B cell (primary cell): ENCODE measurements at regions not wholly inside any gene's neighbourhood (a gene's known extent, or its start where the extent isn't known, plus 50 kb on each side); places are given as distances from the start of the nearest gene placed in this dataset.

ENCODE experiments used
- ATAC-seq: fragments of 200-7000 bp; cut with Tn5 transposase; one replicate; pipeline ENCODE4 v1.10.0; 2021; ENCODE audit warnings: low read depth, mild to moderate bottlenecking, moderate number of reproducible peaks, moderate library complexity
- CTCF ChIA-PET: fragments of 350-600 bp; sonication (Branson Sonifier 250); formaldehyde crosslinking; loops from one replicate; lab custom pipeline; 2021; ENCODE audit warnings: antibody characterized with exemption, inconsistent platforms; lab: Charles Lee
- POLR2A ChIA-PET: fragments of 350-600 bp; sonication (Branson Sonifier 250); formaldehyde crosslinking; loops from one replicate; lab custom pipeline; 2021; ENCODE audit warnings: antibody characterized with exemption; lab: Charles Lee
- DNase-seq: peaks from one replicate; pipeline ENCODE4 v3.0.0; 2013
- H2AFZ ChIP-seq: 2 replicates; pipeline ENCODE4 v1.6.1; 2012; ENCODE audit warnings: mild to moderate bottlenecking, low read depth, low read length; ENCODE audit not compliant: insufficient read depth, poor library complexity, severe bottlenecking
- H3K27ac ChIP-seq, 2 donors: 1 replicate in 1 of 2; 2 replicates in 1 of 2; pipeline ENCODE4 v1.5.1; 2012 to 2013; ENCODE audit warnings: low read length in 2 of 2, mild to moderate bottlenecking in 2 of 2, moderate library complexity in 1 of 2
- H3K27me3 ChIP-seq, 4 experiments: fragments of 200-600 bp in 1 of 4; sonication (generic) in 1 of 4; replicated peaks in 1 of 4; 1 replicate in 2 of 4; 2 replicates in 2 of 4; pipeline versions ENCODE4 v1.6.1 to v1.7.0; 2013 to 2016; ENCODE audit warnings: low read length in 3 of 4, mild to moderate bottlenecking in 2 of 4, mixed read lengths in 1 of 4, moderate library complexity in 1 of 4; ENCODE audit not compliant: insufficient read depth in 4 of 4, control insufficient read depth in 3 of 4; ENCODE audit errors: control extremely low read depth in 1 of 4
- H3K36me3 ChIP-seq, 2 experiments: replicated peaks in 1 of 2; 1 replicate in 1 of 2; 2 replicates in 1 of 2; pipeline versions ENCODE4 v1.6.1 to v1.7.1; 2013; ENCODE audit warnings: low read length in 1 of 2; ENCODE audit not compliant: insufficient read depth in 2 of 2, control insufficient read depth in 1 of 2; ENCODE audit errors: control extremely low read depth in 1 of 2, extremely low read depth in 1 of 2
- H3K4me1 ChIP-seq, 2 donors: fragments of 200-600 bp in 1 of 2; sonication (generic) in 1 of 2; 1 replicate in 1 of 2; 2 replicates in 1 of 2; pipeline versions ENCODE4 v1.5.1 to v1.6.1; 2013 to 2017; ENCODE audit warnings: low read length in 2 of 2; ENCODE audit not compliant: control insufficient read depth in 2 of 2, insufficient read depth in 2 of 2
- H3K4me2 ChIP-seq: replicated peaks from 2 replicates; pipeline ENCODE3; 2012; ENCODE audit warnings: mild to moderate bottlenecking, low read depth, low read length; ENCODE audit not compliant: poor library complexity, severe bottlenecking
- H3K4me3 ChIP-seq, 5 experiments: fragments of 200-600 bp in 1 of 5; sonication (generic) in 1 of 5; 1 replicate in 3 of 5; 2 replicates in 2 of 5; pipeline versions ENCODE4 v1.5.1 to v1.7.0; 2011 to 2016; ENCODE audit warnings: low read length in 4 of 5, mild to moderate bottlenecking in 4 of 5, low read depth in 2 of 5, control low read depth in 1 of 5, moderate library complexity in 1 of 5; ENCODE audit not compliant: insufficient read depth in 1 of 5; ENCODE audit errors: control extremely low read depth in 1 of 5, extremely low read depth in 1 of 5
- H3K79me2 ChIP-seq: fragments of 200-600 bp; sonication (generic); one replicate; pipeline ENCODE4 v1.6.0; 2016; ENCODE audit warnings: low read length; ENCODE audit not compliant: control insufficient read depth, insufficient read depth
- H3K9ac ChIP-seq: fragments of 200-600 bp; sonication (generic); 2 replicates; pipeline ENCODE4 v1.6.1; 2017; ENCODE audit warnings: mild to moderate bottlenecking, low read length, moderate library complexity
- H3K9me3 ChIP-seq, 3 donors: one replicate each; pipeline versions ENCODE4 v1.6.1 to v1.7.1; 2013; ENCODE audit warnings: low read length in 2 of 3; ENCODE audit not compliant: control insufficient read depth in 2 of 3, insufficient read depth in 1 of 3; ENCODE audit errors: control extremely low read depth in 1 of 3
- H4K20me1 ChIP-seq: 2 replicates; pipeline ENCODE4 v1.6.0; 2012; ENCODE audit warnings: mild to moderate bottlenecking, low read length; ENCODE audit not compliant: insufficient read depth, control insufficient read depth, poor library complexity, severe bottlenecking
- H3K27ac Mint-ChIP-seq: one replicate; pipeline ENCODE4 v1.8.0; 2021; ENCODE audit warnings: mixed read lengths
- H3K27me3 Mint-ChIP-seq: one replicate; pipeline ENCODE4 v1.8.0; 2021; ENCODE audit warnings: mixed read lengths
- H3K4me1 Mint-ChIP-seq: one replicate; pipeline ENCODE4 v1.8.0; 2021; ENCODE audit warnings: mixed read lengths
- H3K4me3 Mint-ChIP-seq: one replicate; pipeline ENCODE4 v1.8.0; 2021; ENCODE audit warnings: mixed read lengths
- H3K9me3 Mint-ChIP-seq: one replicate; pipeline ENCODE4 v1.8.0; 2022; ENCODE audit warnings: mixed read lengths; ENCODE audit not compliant: insufficient read depth
- EZH2 ChIP-seq: IDR thresholded peaks from 2 replicates; pipeline ENCODE4 v1.6.1; 2012; ENCODE audit warnings: borderline replicate concordance, low read depth, mild to moderate bottlenecking, moderate library complexity, low read length; ENCODE audit not compliant: insufficient read depth, poor library complexity, severe bottlenecking
- WGBS: methylation state at CpG from one replicate; pipeline ENCODE4 v1.1.5; 2013; ENCODE audit warnings: missing lambda C conversion rate; ENCODE audit not compliant: insufficient coverage; 5-methylcytosine and 5-hydroxymethylcytosine counted together
- intact Hi-C: fragments of 100-400 bp; cut with micrococcal nuclease; formaldehyde crosslinking; loops from one replicate; pipeline ENCODE4 v1.10.0; 2022
- TF ChIP-seq, protein P1 (sequence below): fragments of 200-600 bp; IDR thresholded peaks from one replicate; pipeline ENCODE4 v1.8.0; 2022; ENCODE audit warnings: antibody characterized with exemption, mild to moderate bottlenecking

DNA sequence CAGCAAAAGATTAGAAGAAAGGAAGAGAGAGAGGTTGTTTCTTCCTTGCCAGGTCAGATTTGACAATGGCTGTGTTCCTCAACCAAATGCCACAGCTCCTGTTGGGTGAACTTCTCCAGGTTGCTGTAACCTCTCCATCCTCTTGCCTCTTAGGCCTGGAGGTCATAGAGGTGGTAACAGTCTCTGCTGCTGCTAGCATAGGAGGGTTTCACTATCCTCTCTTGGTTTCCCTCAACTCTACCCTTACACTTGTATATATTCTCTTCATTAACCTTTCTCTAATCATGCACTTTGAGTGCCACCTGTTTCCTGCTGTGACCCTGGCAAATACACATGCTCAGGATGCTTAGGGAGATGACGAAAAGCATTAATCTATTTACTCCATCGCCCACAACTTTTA lies 67.7 kb upstream of the HIF1A start:
- Histone ChIP-seq H3K9ac (no peak overlapping the region), H3K79me2 (no peaks in the 10 kb centered on the region), H3K4me2 (no peak overlapping the region), H2AFZ (no peak overlapping the region), H3K9me3 (peaks cover 0 to 1% (median 0%) of the 10 kb centered on the region in 3 donors), H3K4me1 (no peaks in the 10 kb centered on the region), H3K27ac (no peak overlapping the region), H3K4me3 (no peak overlapping the region), H4K20me1 (no peaks in the 10 kb centered on the region), H3K27me3 (no peaks in the 10 kb centered on the region), H3K36me3 (no peaks in the 10 kb centered on the region)
- POLR2A ChIA-PET = no interaction called here
- no peak overlapping the region for H3K4me3 Mint-ChIP-seq
- 75% methylated on average over 1 of the region's 2 CpGs for WGBS
- H3K27me3 Mint-ChIP-seq = no peaks in the 10 kb centered on the region
- no peaks in the 10 kb centered on the region for H3K4me1 Mint-ChIP-seq
- TF ChIP-seq EZH2 = no peak
- TF ChIP-seq, protein P1, sequence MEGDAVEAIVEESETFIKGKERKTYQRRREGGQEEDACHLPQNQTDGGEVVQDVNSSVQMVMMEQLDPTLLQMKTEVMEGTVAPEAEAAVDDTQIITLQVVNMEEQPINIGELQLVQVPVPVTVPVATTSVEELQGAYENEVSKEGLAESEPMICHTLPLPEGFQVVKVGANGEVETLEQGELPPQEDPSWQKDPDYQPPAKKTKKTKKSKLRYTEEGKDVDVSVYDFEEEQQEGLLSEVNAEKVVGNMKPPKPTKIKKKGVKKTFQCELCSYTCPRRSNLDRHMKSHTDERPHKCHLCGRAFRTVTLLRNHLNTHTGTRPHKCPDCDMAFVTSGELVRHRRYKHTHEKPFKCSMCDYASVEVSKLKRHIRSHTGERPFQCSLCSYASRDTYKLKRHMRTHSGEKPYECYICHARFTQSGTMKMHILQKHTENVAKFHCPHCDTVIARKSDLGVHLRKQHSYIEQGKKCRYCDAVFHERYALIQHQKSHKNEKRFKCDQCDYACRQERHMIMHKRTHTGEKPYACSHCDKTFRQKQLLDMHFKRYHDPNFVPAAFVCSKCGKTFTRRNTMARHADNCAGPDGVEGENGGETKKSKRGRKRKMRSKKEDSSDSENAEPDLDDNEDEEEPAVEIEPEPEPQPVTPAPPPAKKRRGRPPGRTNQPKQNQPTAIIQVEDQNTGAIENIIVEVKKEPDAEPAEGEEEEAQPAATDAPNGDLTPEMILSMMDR = no peak
- ATAC-seq (no peak), DNase-seq (no peak)
- intact Hi-C loops = no loop called here
- no peak overlapping the region for H3K27ac Mint-ChIP-seq
- CTCF ChIA-PET = no interaction called here
- no peaks in the 10 kb centered on the region for H3K9me3 Mint-ChIP-seq

DNA sequence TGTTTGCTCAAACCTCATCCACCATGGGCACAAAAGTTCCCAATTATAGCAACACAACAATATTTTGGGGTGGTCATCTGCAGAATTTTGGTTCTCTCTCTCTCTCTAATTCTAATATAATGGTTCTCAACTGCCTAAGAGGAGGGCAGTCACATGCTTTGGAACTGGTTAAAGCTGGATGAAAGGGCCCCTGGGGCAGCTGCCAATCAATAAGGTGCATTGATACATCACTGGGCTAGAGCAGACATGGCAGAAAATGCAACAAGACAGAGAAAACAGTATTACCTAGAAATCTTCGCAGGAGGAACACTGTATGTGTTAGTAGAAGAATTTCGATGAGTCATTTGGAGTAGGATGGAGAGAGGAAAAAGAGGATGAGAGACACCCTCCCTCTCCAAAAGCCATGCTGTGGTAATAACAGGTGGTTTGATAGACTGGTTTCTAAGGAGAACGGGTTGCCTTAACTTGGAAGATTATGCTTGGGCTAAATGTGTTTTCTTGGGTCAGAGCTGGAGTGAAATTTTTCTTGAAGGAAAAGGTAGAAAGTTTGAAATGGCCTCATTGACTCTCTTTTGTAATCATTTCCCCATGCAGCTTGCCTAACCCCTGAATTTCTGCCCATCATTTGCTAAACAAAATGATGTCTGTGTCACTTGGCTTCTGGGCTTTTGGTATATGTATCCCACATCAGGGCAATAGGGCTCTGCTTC lies 67.1 kb upstream of the HIF1A start:
- Histone ChIP-seq H3K9me3 (peaks cover 0 to 1% (median 0%) of the 10 kb centered on the region in 3 donors), H3K27me3 (no peaks in the 10 kb centered on the region), H3K27ac (no peak overlapping the region), H3K4me3 (no peak overlapping the region), H4K20me1 (no peaks in the 10 kb centered on the region), H3K4me1 (no peaks in the 10 kb centered on the region), H3K36me3 (no peaks in the 10 kb centered on the region), H3K4me2 (no peak overlapping the region), H3K79me2 (no peaks in the 10 kb centered on the region), H3K9ac (no peak overlapping the region), H2AFZ (no peak overlapping the region)
- Mint-ChIP-seq H3K4me3 (no peak overlapping the region), H3K4me1 (no peaks in the 10 kb centered on the region), H3K9me3 (no peaks in the 10 kb centered on the region), H3K27me3 (no peaks in the 10 kb centered on the region), H3K27ac (no peak overlapping the region)
- ATAC-seq = no peak
- TF ChIP-seq EZH2 = no peak
- TF ChIP-seq, protein P1 = no peak
- CTCF ChIA-PET = no interaction called here
- WGBS = no CpG with 5 or more reads among the region's 3 CpGs
- intact Hi-C loops = no loop called here
- POLR2A ChIA-PET = no interaction called here
- DNase-seq = no peak
